HCT116 (cell line): ENCODE measurements at regions not wholly inside any gene's neighbourhood (a gene's known extent, or its start where the extent isn't known, plus 50 kb on each side); places are given as distances from the start of the nearest gene placed in this dataset.

Experiments used
- ATAC-seq: fragments of 200-7000 bp; cut with Tn5 transposase; 2 replicates; pipeline ENCODE4 v1.9.1; 2020; ENCODE audit warnings: mild to moderate bottlenecking, moderate library complexity
- BruUV-seq: library from RNA; stranded (reverse); fragments of 400-500 nt; replicated peaks from 2 replicates; lab custom pipeline; 2021; lab: Mats Ljungman, UMichigan
- CTCF ChIA-PET: fragments of 300-600 bp; sonication (Branson Sonifier 250); formaldehyde crosslinking; loops from one replicate; lab custom pipeline; 2021; ENCODE audit warnings: antibody characterized with exemption; lab: Charles Lee
- POLR2A ChIA-PET: fragments of 300-600, 350-600 bp; sonication (Branson Sonifier 250); formaldehyde crosslinking; loops from one replicate; lab custom pipeline; 2021; ENCODE audit warnings: antibody characterized with exemption; lab: Charles Lee
- RAD21 ChIA-PET, 2 experiments: fragments of 300-600 bp; sonication (Branson Sonifier 250); formaldehyde crosslinking; loops; one replicate each; lab custom pipeline; 2023; ENCODE audit warnings: low total read pairs in 2 of 2; ENCODE audit not compliant: uncharacterized antibody in 2 of 2, unreplicated experiment in 2 of 2, low non-redundant PET in 1 of 2; lab: Charles Lee
- DNase-seq: peaks from one replicate; pipeline ENCODE4 v3.0.0-alpha.2; 2010; ENCODE audit warnings: low read depth, low spot score
- H2AFZ ChIP-seq: fragments of 200-600 bp; shearing (Covaris generic), sonication (generic); 2 replicates; pipeline ENCODE4 v1.6.1; 2017; ENCODE audit warnings: low read depth, mixed run types, mixed read lengths, antibody characterized with exemption, low read length; ENCODE audit not compliant: poor library complexity, severe bottlenecking
- H3K27ac ChIP-seq: 2 replicates; pipeline ENCODE4 v1.5.1; 2012; ENCODE audit warnings: low read depth, low read length
- H3K27me3 ChIP-seq: fragments of 200-600 bp; sonication (generic); 2 replicates; pipeline ENCODE4 v1.6.1; 2016; ENCODE audit warnings: mixed run types, low read length, mixed read lengths; ENCODE audit not compliant: insufficient read depth
- H3K36me3 ChIP-seq, 2 experiments: fragments of 200-500 bp in 1 of 2; fragments of 200-600 bp in 1 of 2; sonication (Bioruptor generic) in 1 of 2; sonication (generic) in 1 of 2; 2 replicates each; pipeline versions ENCODE4 v1.5.1 to v1.6.1; 2014 to 2016; ENCODE audit warnings: low read length in 2 of 2, inconsistent platforms in 1 of 2, mixed read lengths in 1 of 2, mixed run types in 1 of 2; ENCODE audit not compliant: insufficient read depth in 2 of 2, control insufficient read depth in 1 of 2
- H3K4me1 ChIP-seq, 2 experiments: fragments of 200-600 bp in 1 of 2; sonication (generic) in 1 of 2; 2 replicates each; pipeline versions ENCODE4 v1.5.1 to v1.6.1; 2012 to 2017; ENCODE audit warnings: low read length in 2 of 2, inconsistent platforms in 1 of 2, mild to moderate bottlenecking in 1 of 2, mixed read lengths in 1 of 2, mixed run types in 1 of 2, moderate library complexity in 1 of 2; ENCODE audit not compliant: insufficient read depth in 2 of 2, control insufficient read depth in 1 of 2
- H3K4me2 ChIP-seq: fragments of 200-600 bp; sonication (generic); 2 replicates; pipeline ENCODE4 v1.6.1; 2017; ENCODE audit warnings: mixed run types, low read length, mixed read lengths
- H3K4me3 ChIP-seq, 2 experiments: fragments of 200-600 bp in 1 of 2; sonication (generic) in 1 of 2; replicated peaks in 1 of 2; 2 replicates each; pipeline ENCODE4 v1.5.1; 2011 to 2016; ENCODE audit warnings: low read length in 2 of 2, control low read depth in 1 of 2, low read depth in 1 of 2, mild to moderate bottlenecking in 1 of 2, mixed read lengths in 1 of 2, mixed run types in 1 of 2
- H3K79me2 ChIP-seq: fragments of 200-600 bp; sonication (generic); 2 replicates; pipeline ENCODE4 v1.6.1; 2017; ENCODE audit warnings: mild to moderate bottlenecking, mixed run types, low read length, moderate library complexity, mixed read lengths; ENCODE audit not compliant: insufficient read depth
- H3K9ac ChIP-seq: fragments of 200-600 bp; sonication (generic); 2 replicates; pipeline ENCODE4 v1.6.1; 2016; ENCODE audit warnings: low read length, mixed read lengths
- H3K9me2 ChIP-seq: fragments of 200-600 bp; sonication (generic), shearing (Covaris generic); 2 replicates; pipeline ENCODE4 v1.6.1; 2017; ENCODE audit warnings: mixed run types, mild to moderate bottlenecking, moderate library complexity; ENCODE audit not compliant: insufficient read depth
- H3K9me3 ChIP-seq, 2 experiments: fragments of 200-500 bp in 1 of 2; fragments of 200-600 bp in 1 of 2; sonication (Bioruptor generic) in 1 of 2; sonication (generic) in 1 of 2; 2 replicates each; pipeline ENCODE4 v1.6.1; 2014 to 2017; ENCODE audit warnings: low read length in 2 of 2, mixed read lengths in 2 of 2, inconsistent platforms in 1 of 2, low read depth in 1 of 2, mild to moderate bottlenecking in 1 of 2, mixed run types in 1 of 2, moderate library complexity in 1 of 2; ENCODE audit not compliant: control insufficient read depth in 1 of 2, insufficient read depth in 1 of 2
- H4K20me1 ChIP-seq: fragments of 200-600 bp; sonication (generic), shearing (Covaris generic); 2 replicates; pipeline ENCODE4 v1.6.1; 2017; ENCODE audit warnings: mixed run types, mild to moderate bottlenecking, moderate library complexity; ENCODE audit not compliant: insufficient read depth
- ATF3 ChIP-seq: IDR thresholded peaks from 2 replicates; pipeline ENCODE4 v1.6.1; 2012
- CBX3 ChIP-seq: IDR thresholded peaks from 2 replicates; pipeline ENCODE4 v1.6.1; 2012; ENCODE audit warnings: low read depth
- CEBPB ChIP-seq: IDR thresholded peaks from 2 replicates; pipeline ENCODE4 v1.6.1; 2012; ENCODE audit warnings: low read depth
- EGR1 ChIP-seq: IDR thresholded peaks from 2 replicates; pipeline ENCODE4 v1.6.1; 2012; ENCODE audit warnings: low read depth
- ELF1 ChIP-seq: IDR thresholded peaks from 2 replicates; pipeline ENCODE4 v1.6.1; 2012; ENCODE audit warnings: low read depth, borderline replicate concordance
- EZH2 ChIP-seq: fragments of 200-600 bp; sonication (generic); IDR thresholded peaks from 2 replicates; pipeline ENCODE4 v1.6.1; 2017; ENCODE audit warnings: antibody characterized with exemption, mixed run types
- EZH2phosphoT487 ChIP-seq: fragments of 200-600 bp; IDR thresholded peaks from 2 replicates; pipeline ENCODE4 v1.6.1; 2018; ENCODE audit warnings: antibody characterized with exemption, borderline replicate concordance
- FOSL1 ChIP-seq: IDR thresholded peaks from 2 replicates; pipeline ENCODE4 v1.6.1; 2012; ENCODE audit warnings: low read depth
- POLR2AphosphoS5 ChIP-seq: IDR thresholded peaks from 2 replicates; pipeline ENCODE4 v1.6.1; 2011; ENCODE audit warnings: mild to moderate bottlenecking, low read depth, low read length, moderate library complexity
- REST ChIP-seq: IDR thresholded peaks from 2 replicates; pipeline ENCODE4 v1.6.1; 2012; ENCODE audit warnings: low read depth
- TCF7L2 ChIP-seq: IDR thresholded peaks from 2 replicates; pipeline ENCODE4 v1.7.0; 2011; ENCODE audit warnings: borderline replicate concordance, inconsistent platforms; ENCODE audit not compliant: insufficient read depth, insufficient read length; ENCODE audit errors: extremely low read depth
- ZFX ChIP-seq: fragments of 450-650 bp; IDR thresholded peaks from 2 replicates; pipeline ENCODE4 v1.6.1; 2017
- intact Hi-C: fragments of 100-400 bp; cut with micrococcal nuclease; formaldehyde crosslinking; loops from 2 replicates; pipeline ENCODE4 v1.10.0; 2022

- H2AFZ ChIP-seq, result no peak overlapping the region
- no peak overlapping the region for H3K9ac ChIP-seq
- DNase-seq (no peak), ATAC-seq (no peak)
- H3K27ac ChIP-seq, result no peak overlapping the region
- intact Hi-C loops, result no loop called here
- TF ChIP-seq EZH2, result no peak
- TF ChIP-seq FOSL1, result no peak
- TF ChIP-seq REST, result no peak
- TF ChIP-seq POLR2AphosphoS5, result no peak
- TF ChIP-seq ZFX, result no peak
- no peak for TF ChIP-seq EZH2phosphoT487
- TF ChIP-seq ELF1, result no peak
- TF ChIP-seq TCF7L2, result no peak
- TF ChIP-seq CEBPB, result no peak
- TF ChIP-seq ATF3, result no peak
- no peak for TF ChIP-seq EGR1
- TF ChIP-seq CBX3, result no peak
- no peaks in the 10 kb centered on the region for H4K20me1 ChIP-seq
- ChIA-PET CTCF (no interaction called here), POLR2A (no interaction called here), RAD21 (no interaction called here)
- BruUV-seq, result no TSS peak
- no peaks in the 10 kb centered on the region for H3K36me3 ChIP-seq
- H3K4me2 ChIP-seq, result no peak overlapping the region
- H3K9me2 ChIP-seq, result no peaks in the 10 kb centered on the region
- H3K9me3 ChIP-seq, result no peaks in the 10 kb centered on the region
- no peaks in the 10 kb centered on the region for H3K79me2 ChIP-seq
- H3K4me3 ChIP-seq, result no peak overlapping the region
- H3K4me1 ChIP-seq, result no peaks in the 10 kb centered on the region
- no peaks in the 10 kb centered on the region for H3K27me3 ChIP-seq
These were observed 837.6 kb downstream of the TBC1D32 start for GRCh38 chr6:120496661-120497060.
